Osteoblast (primary cell): ENCODE measurements at regions not wholly inside any gene's neighbourhood (a gene's known extent, or its start where the extent isn't known, plus 50 kb on each side); places are given as distances from the start of the nearest gene placed in this dataset.

Experiments used
- DNase-seq: peaks from one replicate; pipeline ENCODE4 v3.0.0; 2011; ENCODE audit warnings: low spot score, mixed read lengths; ENCODE audit not compliant: insufficient read length; ENCODE audit errors: missing footprints
- H2AFZ ChIP-seq: 2 replicates; pipeline ENCODE4 v1.6.0; 2011; ENCODE audit warnings: mild to moderate bottlenecking, low read length
- H3K27ac ChIP-seq: 2 replicates; pipeline ENCODE4 v1.5.1; 2011; ENCODE audit warnings: mild to moderate bottlenecking, low read depth, low read length, moderate library complexity
- H3K27me3 ChIP-seq: 2 replicates; pipeline ENCODE4 v1.6.0; 2012; ENCODE audit warnings: mild to moderate bottlenecking, control low read depth, inconsistent platforms, low read length, moderate library complexity; ENCODE audit not compliant: insufficient read depth
- H3K36me3 ChIP-seq: 2 replicates; pipeline ENCODE4 v1.5.1; 2011; ENCODE audit warnings: mild to moderate bottlenecking, low read length, control low read depth, moderate library complexity; ENCODE audit not compliant: insufficient read depth
- H3K4me1 ChIP-seq: 2 replicates; pipeline ENCODE4 v1.5.1; 2011; ENCODE audit warnings: mild to moderate bottlenecking, low read length, control low read depth, moderate library complexity; ENCODE audit not compliant: insufficient read depth
- H3K4me2 ChIP-seq: 2 replicates; pipeline ENCODE4 v1.6.0; 2011; ENCODE audit warnings: mild to moderate bottlenecking, low read length; ENCODE audit not compliant: insufficient read depth
- H3K4me3 ChIP-seq: fragments of 200-600 bp; sonication (generic); 3 replicates; pipeline ENCODE4 v1.5.1; 2012; ENCODE audit warnings: mild to moderate bottlenecking, low read length, inconsistent platforms; ENCODE audit not compliant: insufficient read depth
- H3K79me2 ChIP-seq: 2 replicates; pipeline ENCODE4 v1.6.0; 2012; ENCODE audit warnings: mild to moderate bottlenecking, low read length, control low read depth, inconsistent platforms; ENCODE audit not compliant: insufficient read depth
- H3K9me3 ChIP-seq: 2 replicates; pipeline ENCODE4 v1.5.1; 2011; ENCODE audit warnings: low read depth, low read length, control low read depth
- H4K20me1 ChIP-seq: 2 replicates; pipeline ENCODE4 v1.6.0; 2012; ENCODE audit warnings: mild to moderate bottlenecking, low read length, control low read depth; ENCODE audit not compliant: insufficient read depth
- CTCF ChIP-seq: IDR thresholded peaks from 2 replicates; pipeline ENCODE4 v1.5.1; 2011; ENCODE audit warnings: mild to moderate bottlenecking, low read depth, low read length, moderate library complexity; ENCODE audit errors: extremely low read depth

DNA sequence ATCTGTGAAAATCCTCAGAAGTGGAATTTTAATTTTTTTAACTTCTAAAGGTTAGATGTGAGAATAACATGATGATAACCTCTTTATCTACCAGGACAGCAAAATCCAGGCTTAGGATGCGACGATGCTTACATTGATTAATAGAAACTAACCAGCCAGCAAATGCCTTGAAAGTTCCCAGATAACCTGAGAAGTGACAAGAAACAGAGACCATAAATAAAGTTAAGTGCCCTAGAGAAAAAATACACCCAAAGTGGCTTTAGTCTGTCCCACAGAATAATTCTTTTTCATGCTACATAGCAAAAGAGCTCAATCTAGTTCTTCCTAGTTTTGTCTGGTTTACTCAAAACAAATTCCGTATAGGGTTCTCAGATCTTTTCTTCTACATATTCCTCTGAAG lies 262.7 kb downstream of the WDR11 start:
- H2AFZ ChIP-seq: no peak overlapping the region
- no peak overlapping the region for H3K4me3 ChIP-seq
- H4K20me1 ChIP-seq: no peaks in the 10 kb centered on the region
- H3K79me2 ChIP-seq: no peaks in the 10 kb centered on the region
- H3K9me3 ChIP-seq: no peaks in the 10 kb centered on the region
- H3K4me1 ChIP-seq: no peaks in the 10 kb centered on the region
- no peak overlapping the region for H3K4me2 ChIP-seq
- no peak for DNase-seq
- no peaks in the 10 kb centered on the region for H3K36me3 ChIP-seq
- H3K27ac ChIP-seq: no peak overlapping the region
- H3K27me3 ChIP-seq: no peaks in the 10 kb centered on the region
- TF ChIP-seq CTCF: no peak

- no peak overlapping the region for H3K27ac ChIP-seq
- no peaks in the 10 kb centered on the region for H3K27me3 ChIP-seq
- no peak overlapping the region for H3K4me3 ChIP-seq
- no peaks in the 10 kb centered on the region for H3K36me3 ChIP-seq
- no peak for TF ChIP-seq CTCF
- no peak overlapping the region for H2AFZ ChIP-seq
- H4K20me1 ChIP-seq: no peaks in the 10 kb centered on the region
- H3K9me3 ChIP-seq: no peaks in the 10 kb centered on the region
- H3K4me2 ChIP-seq: no peak overlapping the region
- H3K4me1 ChIP-seq: no peaks in the 10 kb centered on the region
- no peaks in the 10 kb centered on the region for H3K79me2 ChIP-seq
- no peak for DNase-seq
These were observed 264.0 kb downstream of the WDR11 start for GRCh38 chr10:121115154-121115553.

- no peak overlapping the region for H3K4me2 ChIP-seq
- no peak overlapping the region for H2AFZ ChIP-seq
- no peaks in the 10 kb centered on the region for H4K20me1 ChIP-seq
- H3K27me3 ChIP-seq: no peaks in the 10 kb centered on the region
- H3K79me2 ChIP-seq: no peaks in the 10 kb centered on the region
- no peak overlapping the region for H3K27ac ChIP-seq
- no peak overlapping the region for H3K4me3 ChIP-seq
- no peaks in the 10 kb centered on the region for H3K36me3 ChIP-seq
- no peak for DNase-seq
- no peaks in the 10 kb centered on the region for H3K4me1 ChIP-seq
- no peaks in the 10 kb centered on the region for H3K9me3 ChIP-seq
- TF ChIP-seq CTCF: no peak
These were observed 270.3 kb downstream of the WDR11 start for GRCh38 chr10:121121462-121121861.

- Histone ChIP-seq H3K27ac (no peak overlapping the region), H3K79me2 (no peaks in the 10 kb centered on the region), H4K20me1 (no peaks in the 10 kb centered on the region), H3K4me1 (no peaks in the 10 kb centered on the region), H3K4me3 (no peak overlapping the region), H3K36me3 (no peaks in the 10 kb centered on the region), H3K27me3 (no peaks in the 10 kb centered on the region), H3K4me2 (no peak overlapping the region), H2AFZ (no peak overlapping the region), H3K9me3 (no peaks in the 10 kb centered on the region)
- TF ChIP-seq CTCF: no peak
- DNase-seq: no peak
These were observed 276.2 kb downstream of the WDR11 start for GRCh38 chr10:121127151-121127906.
